Medulla oblongata (tissue), 1 donor: ENCODE measurements at regions not wholly inside any gene's neighbourhood (a gene's known extent, or its start where the extent isn't known, plus 50 kb on each side); places are given as distances from the start of the nearest gene placed in this dataset.

ENCODE experiments used
- DNase-seq: peaks from one replicate; pipeline ENCODE4 v3.0.0-alpha.2; 2015; ENCODE audit errors: extremely low spot score

DNA sequence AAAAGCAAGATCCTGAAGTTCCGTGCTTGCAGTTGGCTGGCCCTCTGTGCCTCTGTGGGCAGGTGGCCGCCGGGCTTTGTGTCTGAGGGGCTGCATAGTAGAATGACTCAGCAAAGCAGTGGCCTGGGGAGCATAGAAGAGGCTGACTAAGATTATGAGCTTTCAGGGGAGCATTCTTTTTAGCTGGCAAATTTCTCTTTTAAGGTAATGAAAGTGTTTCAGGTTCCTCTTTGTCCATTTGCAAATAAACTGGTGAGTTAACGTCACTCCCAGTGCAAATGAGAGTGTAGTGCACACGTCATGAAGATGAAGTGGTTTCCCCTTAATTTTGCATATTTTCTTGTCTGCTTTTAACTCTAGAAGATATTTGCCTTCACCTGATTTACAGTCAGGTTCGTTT, 98.6 kb downstream of the BCL2L11 start:
- no peak for DNase-seq

- no peak for DNase-seq
Observed at GRCh38 chr2:111219734-111220505, 99.2 kb downstream of the BCL2L11 start.

DNA sequence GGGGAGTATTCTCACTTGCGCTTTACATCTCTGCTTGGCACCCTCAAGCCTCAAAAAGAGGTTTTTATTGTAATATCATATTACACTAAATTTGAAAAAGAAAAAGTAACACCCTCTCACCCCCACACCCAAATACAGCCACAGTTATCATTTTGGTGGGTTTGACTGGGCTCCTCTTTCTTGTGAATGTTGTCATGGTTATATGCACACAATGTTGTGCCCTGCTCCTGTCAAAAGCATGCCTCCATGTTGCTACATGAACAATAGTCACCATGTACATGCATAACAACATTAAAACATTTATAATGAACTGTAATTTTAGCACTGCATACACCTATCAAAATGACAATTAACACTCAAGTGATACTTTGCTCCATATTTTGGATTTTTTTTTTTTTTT, 100.2 kb downstream of the BCL2L11 start:
- no peak for DNase-seq

DNA sequence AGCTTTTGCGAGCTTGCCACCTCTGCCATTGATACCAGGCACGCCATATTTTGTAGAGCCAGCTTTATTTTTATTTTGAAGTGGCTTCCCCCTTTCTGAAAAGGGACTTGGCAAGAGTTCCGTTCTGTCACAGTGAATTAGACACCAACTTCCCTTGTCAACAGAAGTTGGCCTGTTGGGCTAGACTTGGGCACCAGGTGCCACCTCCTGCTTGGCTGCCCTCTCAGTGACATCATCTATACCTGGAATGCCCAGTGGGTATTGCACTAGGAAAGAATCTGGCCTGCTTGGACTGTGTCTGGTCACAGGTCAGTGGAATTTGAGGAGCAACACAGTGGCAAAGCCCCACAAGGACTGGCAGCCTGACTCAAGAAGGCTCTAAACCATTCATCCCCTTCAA, 101.0 kb downstream of the BCL2L11 start:
- no peak for DNase-seq

GRCh38 chr2:111222204-111222866, 101.6 kb downstream of the BCL2L11 start:
- DNase-seq = no peak

- no peak for DNase-seq
Observed at GRCh38 chr2:111225856-111226255, 105.1 kb downstream of the BCL2L11 start.

DNA sequence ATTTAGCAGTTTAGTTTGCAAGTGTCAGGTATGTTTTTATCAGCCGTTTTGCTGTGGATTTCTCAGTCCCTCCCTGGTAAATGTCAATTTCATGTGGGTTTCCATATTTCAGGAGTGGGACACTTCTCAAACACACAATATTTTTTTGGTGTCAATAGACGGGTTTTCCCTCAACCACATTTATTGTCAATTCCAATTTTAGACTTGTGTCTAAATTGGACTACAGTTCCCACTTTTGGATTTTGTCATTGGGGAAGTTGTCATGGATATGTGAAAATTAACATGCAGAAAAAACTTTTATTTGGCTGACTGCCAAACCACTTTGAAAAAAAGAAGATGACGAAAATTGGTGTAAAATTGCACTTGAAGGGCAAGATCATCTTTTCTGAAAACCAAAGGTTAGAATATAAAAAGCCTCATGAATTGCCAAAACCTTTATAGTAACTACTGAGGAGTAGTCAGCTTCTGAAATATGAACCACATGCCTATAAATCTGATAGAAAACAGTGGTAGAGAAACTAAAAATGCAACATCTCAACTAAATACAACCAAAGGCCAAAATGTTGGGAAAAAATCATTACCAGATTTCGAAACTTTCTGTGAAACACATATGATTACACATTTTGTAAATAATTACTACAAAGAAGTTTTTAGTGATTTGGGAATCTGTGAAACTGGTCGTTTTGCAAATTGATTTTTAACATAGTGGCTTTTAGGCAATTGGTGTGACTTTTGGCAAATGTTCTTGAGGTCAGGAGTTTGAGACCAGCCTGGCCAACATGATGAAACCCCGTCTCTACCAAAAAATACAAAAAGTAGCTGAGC, 106.4 kb downstream of the BCL2L11 start:
- no peak for DNase-seq

GRCh38 chr2:111227716-111228141, 107.0 kb downstream of the BCL2L11 start:
- no peak for DNase-seq

- DNase-seq = no peak
Observed at GRCh38 chr2:111231532-111232252, 111.0 kb downstream of the BCL2L11 start.

DNA sequence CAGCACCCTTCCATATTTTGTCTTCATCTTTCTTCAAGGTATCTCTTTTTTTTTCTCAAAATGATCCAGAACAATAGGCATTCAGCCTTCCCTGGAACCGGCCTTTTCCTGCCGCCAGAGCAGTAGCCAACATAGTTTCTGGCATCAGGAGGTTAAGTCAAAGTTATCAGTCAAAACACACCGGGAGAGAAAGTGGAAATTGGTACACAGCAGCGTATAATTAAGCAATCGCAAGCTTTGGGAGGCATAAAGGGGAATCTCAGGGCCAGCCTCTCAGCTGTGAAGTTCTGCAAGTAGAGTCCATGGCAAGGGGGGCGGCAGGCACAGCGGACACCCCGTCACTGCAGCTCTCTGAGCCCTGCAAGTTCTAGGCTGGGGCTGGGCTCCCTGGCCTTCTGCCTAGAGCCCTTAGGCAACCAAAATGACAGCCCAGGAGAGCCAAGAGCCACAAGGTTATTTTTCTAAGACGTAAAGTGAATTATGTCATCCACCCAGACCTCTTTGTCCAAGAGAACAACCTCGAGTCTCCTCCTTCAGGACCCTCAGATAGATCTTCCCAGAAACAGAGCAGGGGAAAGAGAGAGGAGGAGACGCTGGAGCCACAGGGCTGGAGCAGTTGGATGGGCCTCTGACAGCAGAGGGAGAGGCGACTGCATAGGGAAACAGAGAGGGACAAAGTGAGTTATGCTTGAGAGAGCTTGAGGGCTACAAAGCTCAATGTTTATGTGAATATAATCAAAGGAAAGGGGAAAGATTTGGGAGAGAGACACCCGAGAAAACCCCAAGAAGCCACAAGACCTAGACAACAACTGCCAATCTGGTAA, 114.7 kb downstream of the BCL2L11 start:
- DNase-seq = no peak

DNA sequence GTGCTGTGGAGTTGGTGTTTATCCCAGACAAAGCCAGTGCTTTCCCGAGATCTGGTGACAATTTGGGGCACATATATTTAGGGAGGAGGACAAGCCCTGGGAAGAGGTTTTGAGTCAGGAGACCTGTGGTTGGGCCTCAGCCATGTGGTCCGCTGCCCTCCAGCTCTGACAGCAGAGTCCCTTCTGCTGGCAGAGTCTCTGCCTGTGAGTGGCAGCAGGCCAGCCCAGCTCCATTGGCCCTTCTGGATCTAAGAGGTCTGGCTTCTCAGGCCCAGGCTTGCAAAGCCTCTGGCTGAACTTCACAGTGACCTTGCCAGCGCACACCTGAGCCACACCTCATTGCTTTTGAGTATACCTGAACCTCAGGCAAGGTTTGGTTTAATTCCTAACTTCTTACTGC, 115.3 kb downstream of the BCL2L11 start:
- DNase-seq = no peak

- DNase-seq = no peak
Observed at GRCh38 chr2:111238296-111238695, 117.6 kb downstream of the BCL2L11 start.

DNA sequence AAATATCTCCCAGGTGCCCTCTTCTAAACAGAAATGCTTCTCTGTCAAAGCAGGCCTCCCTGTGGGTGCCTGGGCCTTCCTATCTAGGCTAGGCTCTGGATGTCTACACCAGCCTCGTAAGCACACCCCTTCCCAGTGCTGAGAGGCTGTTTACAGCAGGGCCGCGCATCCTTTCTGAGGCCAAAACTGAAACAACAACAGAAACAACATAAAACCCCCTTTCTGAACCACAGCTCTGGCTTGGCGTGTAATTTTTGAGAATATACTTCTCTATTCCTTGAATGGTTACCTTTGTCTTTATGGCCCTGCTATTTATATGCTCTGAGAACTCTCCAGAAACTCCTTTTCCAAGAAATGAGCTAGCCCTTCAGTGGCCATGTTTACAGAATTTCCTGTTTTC, 118.4 kb downstream of the BCL2L11 start:
- DNase-seq = no peak

DNA sequence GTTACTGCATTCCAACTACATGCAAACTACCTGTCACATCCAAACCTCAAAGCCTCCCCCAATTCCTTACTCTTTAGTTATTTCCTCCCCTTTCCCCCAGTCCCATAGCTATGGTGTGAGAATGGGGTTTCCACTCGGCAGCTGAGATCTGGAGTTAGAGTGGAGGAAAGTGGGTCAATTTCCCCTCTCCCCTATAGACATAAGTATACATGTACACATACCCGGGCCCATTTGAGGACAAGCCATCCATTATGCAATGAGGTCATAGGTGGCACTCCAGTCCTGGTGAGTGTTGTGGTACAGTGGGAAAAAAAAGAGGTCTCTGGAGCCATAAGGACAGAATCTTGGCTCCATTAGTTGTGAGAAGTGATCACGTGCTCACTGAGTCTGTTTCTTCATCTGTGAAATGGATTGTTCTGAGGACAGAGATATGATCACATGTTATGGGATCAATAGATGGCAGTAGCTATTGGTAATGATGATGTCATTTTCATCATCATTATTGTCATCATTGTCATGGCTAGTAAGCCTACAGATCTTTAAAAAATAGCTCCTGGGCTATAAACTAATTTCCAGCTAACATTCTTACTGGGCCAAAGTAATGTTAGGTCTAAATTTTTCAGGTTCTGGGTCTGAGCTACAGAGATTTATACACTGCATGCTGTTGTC, 119.0 kb downstream of the BCL2L11 start:
- no peak for DNase-seq

- DNase-seq = no peak
Observed at GRCh38 chr2:111243295-111243694, 122.6 kb downstream of the BCL2L11 start.

DNA sequence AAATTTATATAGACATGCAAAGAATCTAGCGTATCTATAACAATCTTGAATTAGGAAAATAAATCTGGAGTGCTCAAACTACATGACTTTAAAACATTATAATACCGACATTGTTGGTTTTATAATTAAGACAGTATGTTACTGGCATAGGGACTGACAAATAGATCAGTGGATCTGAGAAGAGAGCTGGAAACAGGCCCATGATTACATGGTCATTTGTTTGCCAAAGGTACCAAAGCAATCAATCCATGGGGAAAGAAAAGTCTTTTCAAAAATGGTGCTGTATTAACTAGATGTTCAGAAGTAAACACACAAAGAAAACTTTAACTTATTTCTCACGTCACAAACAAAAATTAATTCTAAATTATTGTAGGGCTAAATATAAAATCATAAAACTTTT, 124.2 kb downstream of the BCL2L11 start:
- no peak for DNase-seq

DNA sequence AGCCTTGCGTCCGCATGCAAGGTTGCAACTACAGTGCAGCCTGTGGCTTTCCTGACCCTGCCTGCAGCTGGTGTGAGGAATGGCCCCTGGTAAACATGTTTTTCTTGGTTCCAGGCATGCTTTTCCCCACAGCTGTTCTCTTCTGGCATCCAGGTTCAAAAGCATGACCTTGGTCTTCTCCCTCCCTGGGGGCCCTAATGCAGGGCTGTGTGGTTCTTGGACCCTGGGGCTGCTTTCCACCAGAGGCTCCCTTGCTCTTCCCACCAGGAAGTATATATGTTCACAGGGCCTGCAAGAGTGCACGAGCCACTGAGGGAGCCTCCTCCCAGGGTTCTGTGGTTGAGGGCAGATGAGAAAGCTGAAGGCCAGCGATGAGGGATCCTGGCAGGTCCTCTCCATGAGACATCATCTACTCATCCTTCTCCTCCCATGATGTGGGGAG, 125.9 kb downstream of the BCL2L11 start:
- DNase-seq = no peak

DNA sequence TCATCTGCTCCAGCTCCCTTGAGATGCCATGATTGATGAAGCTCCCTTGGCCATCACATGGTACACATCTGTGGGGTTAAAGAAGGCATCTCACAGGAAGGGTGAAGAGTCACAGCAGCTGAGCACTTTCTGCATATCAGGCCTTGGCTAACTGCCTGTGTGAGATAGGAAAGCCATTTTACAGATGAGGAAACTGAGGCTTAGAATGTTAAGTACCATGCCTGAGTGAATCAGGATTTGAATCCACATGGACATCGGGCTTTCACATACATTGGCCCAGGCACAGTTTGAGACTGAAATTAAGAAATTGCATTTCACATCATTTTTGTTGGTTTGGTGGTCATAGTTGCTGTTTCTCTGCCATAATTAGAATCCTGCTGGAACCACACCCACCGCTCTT, 126.8 kb downstream of the BCL2L11 start:
- DNase-seq = no peak

DNA sequence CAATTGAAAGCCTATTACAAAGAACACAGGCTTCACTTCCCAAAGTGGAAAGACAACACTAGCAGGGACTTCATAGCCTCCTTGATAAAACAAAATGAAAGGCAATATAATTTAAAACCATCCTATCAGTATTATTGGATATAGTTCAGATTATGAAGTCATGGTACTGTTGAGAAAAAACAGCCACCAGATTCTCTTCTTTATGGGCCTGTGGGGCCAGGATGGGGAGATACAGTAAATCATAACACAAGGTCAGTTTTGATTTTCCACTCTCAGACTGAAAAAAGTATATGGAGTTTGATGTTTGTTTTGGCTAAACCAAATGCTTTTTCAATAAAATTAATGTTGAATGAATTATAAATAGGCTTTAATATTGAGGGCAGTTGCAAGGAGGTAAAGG, 129.1 kb downstream of the BCL2L11 start:
- DNase-seq = no peak

DNA sequence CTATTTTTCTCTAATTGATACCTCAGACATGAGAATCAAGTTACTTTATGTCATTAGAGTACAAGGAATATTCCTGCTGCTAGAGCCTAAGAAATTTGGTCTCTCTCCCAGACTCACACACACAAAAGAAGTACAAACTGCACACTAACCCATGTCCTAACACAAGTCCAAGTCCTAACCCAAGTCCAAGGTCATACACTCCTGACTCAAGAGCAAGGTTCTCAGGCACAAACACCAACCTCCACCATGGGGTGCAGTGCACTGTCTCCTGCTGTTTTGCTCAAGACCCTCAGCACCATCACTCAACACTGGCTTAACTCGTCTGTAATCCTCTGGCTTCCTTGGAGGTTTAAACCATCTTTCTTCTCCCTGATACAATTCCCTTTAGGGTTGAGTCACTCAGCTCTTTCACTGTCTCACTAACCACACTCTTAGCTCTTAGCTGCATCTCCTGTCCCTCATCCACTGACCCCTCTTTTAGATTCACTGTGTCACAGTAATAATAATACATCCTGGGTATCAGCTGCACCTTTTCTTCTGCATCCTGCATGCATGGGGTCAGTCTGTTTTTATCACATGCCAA, 129.8 kb downstream of the BCL2L11 start:
- no peak for DNase-seq
